Sigmoid colon (tissue), 6 donors: ENCODE measurements at regions not wholly inside any gene's neighbourhood (a gene's known extent, or its start where the extent isn't known, plus 50 kb on each side); places are given as distances from the start of the nearest gene placed in this dataset.
"Not testable (repeated sequence)": the region's sequence is repeated elsewhere in the genome, so short reads cannot be mapped to it uniquely, and the experiment has no call there.

ENCODE experiments used
- DNase-seq: peaks from one replicate; pipeline ENCODE4 v3.0.0-alpha.2; 2019
- H3K27ac ChIP-seq, 4 donors: fragments of 200-600 bp; sonication (generic); one replicate each; pipeline ENCODE4 v1.5.1; 2016 to 2019; ENCODE audit warnings: mild to moderate bottlenecking in 1 of 4
- H3K27me3 ChIP-seq, 3 donors: fragments of 200-600 bp; sonication (generic); one replicate each; pipeline ENCODE4 v1.5.1; 2019; ENCODE audit warnings: mild to moderate bottlenecking in 1 of 3
- H3K36me3 ChIP-seq, 4 donors: fragments of 200-600 bp; sonication (generic); one replicate each; pipeline ENCODE4 v1.5.1; 2016 to 2019
- H3K4me1 ChIP-seq, 4 donors: fragments of 200-600 bp; sonication (generic); one replicate each; pipeline ENCODE4 v1.5.1; 2017 to 2019
- H3K4me3 ChIP-seq, 4 donors: fragments of 200-600 bp; sonication (generic); one replicate each; pipeline ENCODE4 v1.5.1; 2017 to 2019; ENCODE audit warnings: mild to moderate bottlenecking in 2 of 4, moderate library complexity in 1 of 4
- H3K9me3 ChIP-seq, 4 donors: fragments of 200-600 bp in 3 of 4; sonication (generic) in 3 of 4; one replicate each; pipeline versions ENCODE4 v1.5.1 to v1.6.1; 2013 to 2019
- CTCF ChIP-seq, 4 experiments: fragments of 450-650 bp in 3 of 4; fragments of 200-600 bp in 1 of 4; IDR thresholded peaks; one replicate each; pipeline ENCODE4 v1.5.1; 2016 to 2019; ENCODE audit warnings: antibody characterized with exemption in 4 of 4, mild to moderate bottlenecking in 3 of 4, moderate library complexity in 2 of 4
- EP300 ChIP-seq, 4 donors: sonication (generic); formaldehyde crosslinking; IDR thresholded peaks; one replicate each; pipeline ENCODE4 v1.6.1; 2017; ENCODE audit warnings: antibody characterized with exemption in 4 of 4
- POLR2A ChIP-seq, 2 donors: fragments of 450-650 bp; IDR thresholded peaks; one replicate each; pipeline ENCODE4 v1.6.1; 2016; ENCODE audit warnings: antibody characterized with exemption in 2 of 2, mild to moderate bottlenecking in 2 of 2, moderate library complexity in 2 of 2
- POLR2AphosphoS5 ChIP-seq, 4 donors: sonication (generic); formaldehyde crosslinking; IDR thresholded peaks; one replicate each; pipeline ENCODE4 v1.6.1; 2017; ENCODE audit warnings: antibody characterized with exemption in 4 of 4
- WGBS, 2 donors: extraction: QIAGEN DNeasy Blood & Tissue Kit; methylation state at CpG; one replicate each; pipeline ENCODE4 v1.1.7; 2013; 5-methylcytosine and 5-hydroxymethylcytosine counted together
- intact Hi-C: fragments of 100-400 bp; cut with DNase I; formaldehyde crosslinking; loops from one replicate; pipeline ENCODE4 v1.15.1; 2023
- donor health status: healthy with polysubstance abuse.
- donor health status: healthy.

- H3K27me3 ChIP-seq, intact Hi-C loops, H3K9me3 ChIP-seq, H3K4me3 ChIP-seq, H3K27ac ChIP-seq, H3K36me3 ChIP-seq, H3K4me1 ChIP-seq, DNase-seq: not testable (repeated sequence)
- 91 to 98% methylated on average over 1 of the region's 1 CpG for WGBS, 2 donors
These were observed 69.6 kb upstream of the CCDC6 start for GRCh38 chr10:59975918-59976317.

GRCh38 chr10:59971915-59972314 lies 65.6 kb upstream of the CCDC6 start:
- 11 to 54% methylated on average over 1 of the region's 1 CpG for WGBS, 2 donors
- Histone ChIP-seq H3K4me1 (peaks cover 0 to 7% (median 2%) of the 10 kb centered on the region in 4 donors), H3K27me3 (no peaks in the 10 kb centered on the region), H3K9me3 (no peaks in the 10 kb centered on the region), H3K27ac (no peak overlapping the region), H3K36me3 (no peaks in the 10 kb centered on the region), H3K4me3 (no peak overlapping the region)
- no peak for DNase-seq
- no peak for TF ChIP-seq POLR2A (IDR thresholded peaks at IDR 0.05)
- no peak for TF ChIP-seq EP300 (IDR thresholded peaks at IDR 0.05)
- no peak for TF ChIP-seq POLR2AphosphoS5 (IDR thresholded peaks at IDR 0.05)
- no peak for TF ChIP-seq CTCF (IDR thresholded peaks at IDR 0.05)
- intact Hi-C loops, result no loop called here

- H3K27ac ChIP-seq, result no peak overlapping the region
- no peaks in the 10 kb centered on the region for H3K27me3 ChIP-seq
These were observed 64.3 kb upstream of the CCDC6 start for GRCh38 chr10:59970396-59971368.

GRCh38 chr10:59968705-59969104 lies 62.3 kb upstream of the CCDC6 start:
- DNase-seq, result no peak
- Histone ChIP-seq H3K4me3 (no peak overlapping the region), H3K27ac (no peak overlapping the region), H3K9me3 (no peaks in the 10 kb centered on the region), H3K27me3 (no peaks in the 10 kb centered on the region), H3K36me3 (no peaks in the 10 kb centered on the region), H3K4me1 (peaks cover 0 to 7% (median 2%) of the 10 kb centered on the region in 4 donors)
- WGBS, 2 donors, result 40 to 76% methylated on average over 2 of the region's 2 CpGs
- TF ChIP-seq EP300 (IDR thresholded peaks at IDR 0.05) (no peak), POLR2AphosphoS5 (IDR thresholded peaks at IDR 0.05) (no peak), POLR2A (IDR thresholded peaks at IDR 0.05) (no peak), CTCF (IDR thresholded peaks at IDR 0.05) (no peak)
- intact Hi-C loops, result no loop called here

More at GRCh38 chr10:59970396-59971368, 64.3 kb upstream of the CCDC6 start:
- H3K4me3 ChIP-seq, result no peak overlapping the region
- no peaks in the 10 kb centered on the region for H3K36me3 ChIP-seq
- H3K9me3 ChIP-seq, result no peaks in the 10 kb centered on the region
- WGBS, 2 donors, result 66 to 84% methylated on average over 5 of the region's 5 CpGs
- DNase-seq, result no peak
- intact Hi-C loops, result no loop called here
- TF ChIP-seq POLR2AphosphoS5 (IDR thresholded peaks at IDR 0.05) (no peak), CTCF (IDR thresholded peaks at IDR 0.05) (no peak), EP300 (IDR thresholded peaks at IDR 0.05) (no peak), POLR2A (IDR thresholded peaks at IDR 0.05) (no peak)
- H3K4me1 ChIP-seq, result peaks cover 0 to 7% (median 2%) of the 10 kb centered on the region in 4 donors

- 82 to 86% methylated on average over 2 of the region's 2 CpGs for WGBS, 2 donors
These were observed 60.7 kb upstream of the CCDC6 start for GRCh38 chr10:59967079-59967478.

More at GRCh38 chr10:59967079-59967478, 60.7 kb upstream of the CCDC6 start:
- no peaks in the 10 kb centered on the region for H3K36me3 ChIP-seq
- no peaks in the 10 kb centered on the region for H3K27me3 ChIP-seq
- intact Hi-C loops, result no loop called here
- no peak for DNase-seq
- no peak overlapping the region for H3K4me3 ChIP-seq
- TF ChIP-seq POLR2A (IDR thresholded peaks at IDR 0.05), result no peak
- TF ChIP-seq EP300 (IDR thresholded peaks at IDR 0.05), result no peak
- TF ChIP-seq CTCF (IDR thresholded peaks at IDR 0.05), result no peak
- TF ChIP-seq POLR2AphosphoS5 (IDR thresholded peaks at IDR 0.05), result no peak
- no peaks in the 10 kb centered on the region for H3K9me3 ChIP-seq
- H3K4me1 ChIP-seq, result peaks cover 0 to 6% (median 2%) of the 10 kb centered on the region in 4 donors
- H3K27ac ChIP-seq, result no peak overlapping the region
